Glutamatergic neuron (in vitro differentiated cells): ENCODE measurements at regions not wholly inside any gene's neighbourhood (a gene's known extent, or its start where the extent isn't known, plus 50 kb on each side); places are given as distances from the start of the nearest gene placed in this dataset.

Source experiments
- DNase-seq: peaks from one replicate; pipeline ENCODE4 v3.0.0; 2022
- H3K27ac Mint-ChIP-seq: one replicate; pipeline ENCODE4 v1.8.0; 2020; ENCODE audit warnings: mild to moderate bottlenecking, mixed read lengths, inconsistent platforms; ENCODE audit not compliant: unreplicated experiment
- H3K27me3 Mint-ChIP-seq: one replicate; pipeline ENCODE4 v1.8.0; 2020; ENCODE audit warnings: mild to moderate bottlenecking, moderate library complexity, mixed read lengths, inconsistent platforms; ENCODE audit not compliant: unreplicated experiment
- H3K36me3 Mint-ChIP-seq: one replicate; pipeline ENCODE4 v1.8.0; 2020; ENCODE audit warnings: mild to moderate bottlenecking, mixed read lengths, inconsistent platforms; ENCODE audit not compliant: unreplicated experiment
- H3K4me1 Mint-ChIP-seq: one replicate; pipeline ENCODE4 v1.8.0; 2020; ENCODE audit warnings: mild to moderate bottlenecking, low read depth, mixed read lengths, inconsistent platforms; ENCODE audit not compliant: unreplicated experiment
- H3K4me3 Mint-ChIP-seq: one replicate; pipeline ENCODE4 v1.8.0; 2020; ENCODE audit warnings: mild to moderate bottlenecking, mixed read lengths, inconsistent platforms; ENCODE audit not compliant: unreplicated experiment
- H3K9me3 Mint-ChIP-seq: one replicate; pipeline ENCODE4 v1.8.0; 2020; ENCODE audit warnings: mild to moderate bottlenecking, moderate library complexity, mixed read lengths, inconsistent platforms; ENCODE audit not compliant: unreplicated experiment
- TF ChIP-seq, protein P1 (sequence below): fragments of 200-600 bp; sonication (generic); IDR thresholded peaks from one replicate; pipeline ENCODE4 v1.5.0; 2021; ENCODE audit not compliant: partially characterized antibody, unreplicated experiment

DNA sequence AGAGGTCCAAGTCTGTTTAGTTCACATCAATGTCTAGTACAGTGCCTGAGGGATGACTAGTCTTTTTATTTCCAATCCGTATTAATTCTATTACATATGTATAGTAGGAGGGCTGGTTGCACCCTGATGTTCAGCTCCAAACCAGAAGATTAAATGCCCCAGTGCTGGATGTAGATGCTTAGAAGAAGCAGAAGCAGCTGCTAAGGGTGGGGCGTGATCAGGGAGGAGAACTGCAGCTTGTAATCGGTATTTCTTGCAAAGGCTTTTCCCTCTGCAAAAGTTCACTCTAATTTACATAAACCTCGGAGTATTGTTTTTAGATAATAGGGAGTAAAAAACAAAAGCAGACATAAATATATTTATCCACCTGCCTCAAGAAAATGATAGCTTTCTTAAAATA, 145.3 kb upstream of the ITGA4 start:
- DNase-seq: no peak
- H3K27me3 Mint-ChIP-seq: no peaks in the 10 kb centered on the region
- no peaks in the 10 kb centered on the region for H3K9me3 Mint-ChIP-seq
- H3K27ac Mint-ChIP-seq: no peak overlapping the region
- H3K4me3 Mint-ChIP-seq: no peak overlapping the region
- TF ChIP-seq, protein P1, sequence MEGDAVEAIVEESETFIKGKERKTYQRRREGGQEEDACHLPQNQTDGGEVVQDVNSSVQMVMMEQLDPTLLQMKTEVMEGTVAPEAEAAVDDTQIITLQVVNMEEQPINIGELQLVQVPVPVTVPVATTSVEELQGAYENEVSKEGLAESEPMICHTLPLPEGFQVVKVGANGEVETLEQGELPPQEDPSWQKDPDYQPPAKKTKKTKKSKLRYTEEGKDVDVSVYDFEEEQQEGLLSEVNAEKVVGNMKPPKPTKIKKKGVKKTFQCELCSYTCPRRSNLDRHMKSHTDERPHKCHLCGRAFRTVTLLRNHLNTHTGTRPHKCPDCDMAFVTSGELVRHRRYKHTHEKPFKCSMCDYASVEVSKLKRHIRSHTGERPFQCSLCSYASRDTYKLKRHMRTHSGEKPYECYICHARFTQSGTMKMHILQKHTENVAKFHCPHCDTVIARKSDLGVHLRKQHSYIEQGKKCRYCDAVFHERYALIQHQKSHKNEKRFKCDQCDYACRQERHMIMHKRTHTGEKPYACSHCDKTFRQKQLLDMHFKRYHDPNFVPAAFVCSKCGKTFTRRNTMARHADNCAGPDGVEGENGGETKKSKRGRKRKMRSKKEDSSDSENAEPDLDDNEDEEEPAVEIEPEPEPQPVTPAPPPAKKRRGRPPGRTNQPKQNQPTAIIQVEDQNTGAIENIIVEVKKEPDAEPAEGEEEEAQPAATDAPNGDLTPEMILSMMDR: no peak
- H3K4me1 Mint-ChIP-seq: no peaks in the 10 kb centered on the region
- H3K36me3 Mint-ChIP-seq: no peaks in the 10 kb centered on the region

- H3K4me3 Mint-ChIP-seq: no peak overlapping the region
- H3K27me3 Mint-ChIP-seq: no peaks in the 10 kb centered on the region
- TF ChIP-seq, protein P1: no peak
- H3K36me3 Mint-ChIP-seq: no peaks in the 10 kb centered on the region
- H3K9me3 Mint-ChIP-seq: no peaks in the 10 kb centered on the region
- no peak overlapping the region for H3K27ac Mint-ChIP-seq
- no peak for DNase-seq
- H3K4me1 Mint-ChIP-seq: no peaks in the 10 kb centered on the region
These were observed 144.7 kb upstream of the ITGA4 start for GRCh38 chr2:181312515-181312927.

DNA sequence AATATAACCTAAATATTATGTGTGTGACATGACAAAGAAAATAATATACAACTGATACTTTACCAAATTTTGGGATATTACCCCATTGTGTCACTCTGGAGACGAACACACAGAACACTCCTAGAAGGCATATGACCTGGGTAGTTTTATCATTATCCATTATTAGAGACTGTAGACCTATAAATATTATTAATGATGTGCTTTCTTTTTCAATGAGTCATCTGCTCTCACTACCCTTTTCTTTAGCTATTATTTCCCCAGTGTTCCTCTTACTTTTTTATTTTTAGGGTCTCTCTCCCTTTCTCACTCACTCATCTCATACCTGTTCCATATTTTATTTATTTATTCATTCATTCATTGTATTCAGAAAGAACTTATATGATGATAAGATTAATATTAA, 143.3 kb upstream of the ITGA4 start:
- Mint-ChIP-seq H3K4me1 (no peaks in the 10 kb centered on the region), H3K27ac (no peak overlapping the region), H3K27me3 (no peaks in the 10 kb centered on the region), H3K9me3 (no peaks in the 10 kb centered on the region), H3K4me3 (no peak overlapping the region), H3K36me3 (no peaks in the 10 kb centered on the region)
- no peak for DNase-seq
- TF ChIP-seq, protein P1: no peak

GRCh38 chr2:181314551-181314950, 142.6 kb upstream of the ITGA4 start:
- no peaks in the 10 kb centered on the region for H3K27me3 Mint-ChIP-seq
- TF ChIP-seq, protein P1: no peak
- H3K4me3 Mint-ChIP-seq: no peak overlapping the region
- no peak overlapping the region for H3K27ac Mint-ChIP-seq
- H3K36me3 Mint-ChIP-seq: no peaks in the 10 kb centered on the region
- H3K9me3 Mint-ChIP-seq: no peaks in the 10 kb centered on the region
- DNase-seq: no peak
- no peaks in the 10 kb centered on the region for H3K4me1 Mint-ChIP-seq

DNA sequence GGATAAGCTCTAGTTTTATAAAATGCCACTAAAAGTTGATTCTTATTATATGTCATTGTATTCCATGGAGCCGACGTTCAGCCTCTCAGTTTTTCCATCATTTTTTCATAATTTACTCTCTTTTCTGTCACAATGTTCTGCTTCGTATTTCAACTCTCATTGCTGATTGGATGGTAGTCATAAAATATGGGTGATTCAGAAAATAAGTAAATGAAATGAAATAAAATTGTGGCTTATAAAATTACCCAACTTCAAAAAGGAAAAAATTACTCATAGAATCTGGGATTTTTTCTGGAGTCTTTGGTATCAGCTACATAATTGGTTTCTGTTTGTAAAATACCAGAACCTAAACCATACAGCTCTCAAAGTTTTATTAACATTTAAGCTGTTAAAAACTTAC, 139.7 kb upstream of the ITGA4 start:
- H3K4me3 Mint-ChIP-seq: no peak overlapping the region
- no peak for DNase-seq
- H3K27ac Mint-ChIP-seq: no peak overlapping the region
- TF ChIP-seq, protein P1: no peak
- H3K4me1 Mint-ChIP-seq: no peaks in the 10 kb centered on the region
- H3K36me3 Mint-ChIP-seq: no peaks in the 10 kb centered on the region
- H3K27me3 Mint-ChIP-seq: no peaks in the 10 kb centered on the region
- H3K9me3 Mint-ChIP-seq: no peaks in the 10 kb centered on the region
